HL-60 (cell line): ENCODE measurements at regions not wholly inside any gene's neighbourhood (a gene's known extent, or its start where the extent isn't known, plus 50 kb on each side); places are given as distances from the start of the nearest gene placed in this dataset.

Experiments
- CTCF ChIP-seq: IDR thresholded peaks from one replicate; pipeline ENCODE4 v1.5.1; 2011; ENCODE audit warnings: low read length, control low read depth, inconsistent platforms; ENCODE audit not compliant: insufficient read depth
- POLR2AphosphoS5 ChIP-seq: IDR thresholded peaks from 2 replicates; pipeline ENCODE4 v1.6.1; 2012; ENCODE audit warnings: low read depth

DNA sequence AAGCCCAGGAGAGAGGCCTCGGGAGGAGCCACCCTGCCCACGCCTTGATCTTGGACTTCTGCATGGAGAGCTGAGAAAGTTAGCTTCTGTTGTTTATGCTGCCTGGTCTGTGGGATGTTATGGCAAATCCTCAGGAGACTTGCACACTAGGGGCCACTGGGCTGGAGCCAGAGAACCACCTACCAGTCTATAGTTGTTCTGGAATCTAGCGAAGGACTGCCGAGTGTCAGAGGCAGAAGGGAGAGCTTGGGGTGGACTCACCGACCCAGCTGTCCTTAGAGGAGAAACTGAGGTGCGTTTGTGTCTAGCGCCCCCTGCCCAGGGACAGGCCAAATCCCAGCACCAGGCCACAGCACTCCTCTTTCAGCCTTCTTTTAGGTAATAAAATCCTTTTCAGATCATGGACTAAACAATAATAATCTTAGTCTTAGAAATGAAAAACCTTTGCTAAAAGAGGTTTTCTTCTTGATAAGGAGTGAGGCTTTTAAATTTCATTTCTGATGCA is 398.7 kb upstream of the SALL3 start:
- TF ChIP-seq CTCF (no peak), POLR2AphosphoS5 (no peak)
